Uterus (tissue), 2 donors: ENCODE measurements at regions not wholly inside any gene's neighbourhood (a gene's known extent, or its start where the extent isn't known, plus 50 kb on each side); places are given as distances from the start of the nearest gene placed in this dataset.
"Not testable (repeated sequence)": the region's sequence is repeated elsewhere in the genome, so short reads cannot be mapped to it uniquely, and the experiment has no call there.

Source experiments
- POLR2A ChIP-seq, 2 donors: fragments of 450-650 bp; IDR thresholded peaks; one replicate each; pipeline ENCODE4 v1.6.1; 2016; ENCODE audit warnings: antibody characterized with exemption in 2 of 2, mild to moderate bottlenecking in 1 of 2, moderate library complexity in 1 of 2
- TF ChIP-seq, protein P1 (sequence below), 4 experiments: fragments of 200-600 bp in 2 of 4; fragments of 450-650 bp in 2 of 4; sonication (generic) in 2 of 4; IDR thresholded peaks; one replicate each; pipeline ENCODE4 v1.5.1; 2016 to 2019; ENCODE audit warnings: antibody characterized with exemption in 4 of 4, mild to moderate bottlenecking in 2 of 4, moderate library complexity in 1 of 4

DNA sequence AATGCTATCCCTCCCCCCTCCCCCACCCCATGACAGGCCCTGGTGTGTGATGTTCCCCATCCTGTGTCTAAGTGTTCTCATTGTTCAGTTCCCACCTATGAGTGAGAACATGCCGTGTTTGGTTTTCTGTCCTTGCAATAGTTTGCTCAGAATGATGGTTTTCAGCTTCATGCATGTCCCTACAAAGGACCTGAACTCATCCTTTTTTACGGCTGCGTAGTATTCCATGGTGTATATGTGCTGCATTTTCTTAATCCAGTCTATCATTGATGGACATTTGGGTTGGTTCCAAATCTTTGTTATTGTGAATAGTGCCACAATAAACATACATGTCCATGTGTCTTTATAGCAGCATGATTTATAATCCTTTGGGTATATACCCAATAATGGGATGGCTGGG is 215.0 kb downstream of the DLEU7 start:
- TF ChIP-seq, protein P1, sequence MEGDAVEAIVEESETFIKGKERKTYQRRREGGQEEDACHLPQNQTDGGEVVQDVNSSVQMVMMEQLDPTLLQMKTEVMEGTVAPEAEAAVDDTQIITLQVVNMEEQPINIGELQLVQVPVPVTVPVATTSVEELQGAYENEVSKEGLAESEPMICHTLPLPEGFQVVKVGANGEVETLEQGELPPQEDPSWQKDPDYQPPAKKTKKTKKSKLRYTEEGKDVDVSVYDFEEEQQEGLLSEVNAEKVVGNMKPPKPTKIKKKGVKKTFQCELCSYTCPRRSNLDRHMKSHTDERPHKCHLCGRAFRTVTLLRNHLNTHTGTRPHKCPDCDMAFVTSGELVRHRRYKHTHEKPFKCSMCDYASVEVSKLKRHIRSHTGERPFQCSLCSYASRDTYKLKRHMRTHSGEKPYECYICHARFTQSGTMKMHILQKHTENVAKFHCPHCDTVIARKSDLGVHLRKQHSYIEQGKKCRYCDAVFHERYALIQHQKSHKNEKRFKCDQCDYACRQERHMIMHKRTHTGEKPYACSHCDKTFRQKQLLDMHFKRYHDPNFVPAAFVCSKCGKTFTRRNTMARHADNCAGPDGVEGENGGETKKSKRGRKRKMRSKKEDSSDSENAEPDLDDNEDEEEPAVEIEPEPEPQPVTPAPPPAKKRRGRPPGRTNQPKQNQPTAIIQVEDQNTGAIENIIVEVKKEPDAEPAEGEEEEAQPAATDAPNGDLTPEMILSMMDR (IDR thresholded peaks at IDR 0.05), result not testable (repeated sequence)
- not testable (repeated sequence) for TF ChIP-seq POLR2A (IDR thresholded peaks at IDR 0.05)
